GM19455 (cell line): ENCODE measurements at regions not wholly inside any gene's neighbourhood (a gene's known extent, or its start where the extent isn't known, plus 50 kb on each side); places are given as distances from the start of the nearest gene placed in this dataset.

Experiments
- ATAC-seq: cut with Tn5 transposase; IDR thresholded peaks from one replicate; pipeline ENCODE4 v1.9.1; 2021; ENCODE audit not compliant: unreplicated experiment

DNA sequence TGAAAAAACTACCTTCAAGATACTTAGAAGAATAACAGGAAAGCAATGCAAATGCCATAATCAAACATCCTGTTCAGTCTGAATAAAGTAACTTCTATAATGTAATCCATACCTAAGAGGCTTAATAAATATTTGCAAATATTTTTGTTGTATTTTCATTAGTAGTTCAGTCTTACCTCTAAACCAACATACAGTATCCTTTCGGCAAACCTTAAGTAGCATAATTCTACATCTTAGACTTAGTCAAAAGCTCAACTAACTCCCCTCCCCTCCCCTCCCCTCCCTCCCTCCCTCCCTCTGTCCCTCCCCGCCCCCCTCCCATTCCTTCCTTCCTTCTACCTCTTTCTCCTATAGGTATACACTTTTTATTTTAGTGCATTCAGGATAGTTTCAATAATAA is 1373.2 kb downstream of the SUCLG1 start:
- ATAC-seq, result no peak

DNA sequence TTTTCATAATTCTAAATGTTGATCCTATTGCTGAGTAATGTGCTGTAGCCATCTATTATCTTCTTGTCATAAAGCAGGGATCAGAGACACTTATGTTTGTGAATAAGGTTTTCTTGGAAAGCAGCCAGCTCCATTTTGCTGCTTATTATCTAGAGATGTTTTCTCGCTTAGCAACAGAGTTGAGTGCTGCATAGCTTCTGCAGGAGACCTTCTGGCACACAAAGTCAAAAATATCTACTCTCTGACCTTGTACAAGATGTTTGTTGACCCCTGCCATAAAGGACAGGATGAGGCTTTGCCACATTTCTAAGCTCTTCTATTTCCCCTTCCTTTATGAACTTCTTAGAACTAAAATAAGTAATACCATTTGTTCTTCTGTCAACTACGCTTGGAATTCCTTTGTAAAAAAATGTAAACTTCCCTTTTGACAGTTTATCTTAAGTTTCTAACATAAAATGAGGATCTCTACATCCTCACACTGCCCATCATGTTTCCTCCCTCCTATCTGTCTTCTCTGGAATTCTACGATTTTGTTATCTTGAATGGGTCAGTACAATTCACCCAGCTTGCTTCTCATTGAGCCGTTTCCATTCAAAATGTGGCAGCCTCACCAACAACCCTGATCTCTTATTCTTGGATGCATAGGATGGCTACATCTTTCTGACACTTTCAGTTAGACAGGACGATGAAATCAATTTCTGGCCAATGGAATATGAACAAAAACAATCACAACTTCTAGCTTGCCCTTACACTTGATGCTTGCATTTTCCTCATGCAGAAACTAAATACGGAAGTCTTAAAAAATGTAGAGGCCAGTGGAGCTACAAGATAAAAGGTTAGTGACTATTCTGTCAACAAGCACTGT is 1377.0 kb downstream of the SUCLG1 start:
- ATAC-seq, result no peak

DNA sequence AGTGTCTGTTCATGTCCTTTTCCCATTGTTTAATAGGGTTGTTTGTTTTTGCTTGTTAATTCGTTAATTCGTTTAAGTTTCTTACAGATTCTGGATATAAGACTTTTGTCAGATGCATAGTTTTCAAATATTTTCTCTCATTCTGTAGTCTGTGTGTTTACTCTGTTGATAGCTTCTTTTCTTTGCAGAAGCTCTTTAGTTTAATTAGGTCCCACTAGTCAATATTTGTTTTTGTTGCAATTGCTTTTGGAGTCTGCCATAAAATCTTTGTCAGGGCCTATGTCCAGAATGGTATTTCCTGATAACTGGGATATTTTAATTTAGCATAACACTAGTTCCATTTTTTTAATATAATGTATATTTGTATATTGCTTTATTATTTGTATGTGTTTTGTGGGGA is 1380.1 kb downstream of the SUCLG1 start:
- no peak for ATAC-seq

DNA sequence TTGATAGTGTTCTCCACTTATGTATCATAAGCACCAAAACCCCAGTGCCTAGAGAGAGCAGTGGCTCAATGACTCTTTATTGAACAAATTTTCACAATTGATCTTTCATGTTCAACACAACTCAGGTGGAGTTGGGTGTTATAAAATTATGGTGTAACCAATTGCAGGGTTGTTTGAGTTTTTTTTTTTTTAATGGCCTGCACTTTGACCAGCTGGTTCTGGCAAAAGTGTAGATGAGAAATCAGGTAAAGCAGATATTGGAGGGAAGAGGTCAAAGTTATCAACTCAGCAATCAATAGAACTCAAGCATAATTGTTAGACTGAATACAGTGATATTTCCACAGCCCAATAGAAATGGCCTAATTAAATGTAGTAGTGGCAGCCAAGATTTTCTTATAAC is 1386.3 kb downstream of the SUCLG1 start:
- ATAC-seq, result no peak

DNA sequence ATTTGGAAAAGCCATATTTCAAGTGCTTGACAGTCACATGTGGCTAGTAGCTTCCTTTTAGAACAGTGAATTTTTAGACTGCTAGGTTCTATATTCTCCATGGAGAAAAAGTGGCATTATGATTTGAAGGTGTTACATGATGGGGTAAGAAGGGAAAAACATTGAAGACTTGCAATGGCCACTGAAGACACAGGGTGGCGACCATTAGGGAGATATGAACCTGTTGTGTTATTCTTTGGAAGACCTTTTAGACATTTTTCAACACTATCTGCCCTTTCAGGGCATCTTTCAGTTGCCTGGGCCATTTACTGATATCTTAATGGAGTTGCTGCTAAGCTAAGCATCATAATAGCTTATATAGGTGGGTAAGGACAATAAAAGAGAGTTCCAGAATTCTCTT is 1387.2 kb downstream of the SUCLG1 start:
- ATAC-seq, result no peak

DNA sequence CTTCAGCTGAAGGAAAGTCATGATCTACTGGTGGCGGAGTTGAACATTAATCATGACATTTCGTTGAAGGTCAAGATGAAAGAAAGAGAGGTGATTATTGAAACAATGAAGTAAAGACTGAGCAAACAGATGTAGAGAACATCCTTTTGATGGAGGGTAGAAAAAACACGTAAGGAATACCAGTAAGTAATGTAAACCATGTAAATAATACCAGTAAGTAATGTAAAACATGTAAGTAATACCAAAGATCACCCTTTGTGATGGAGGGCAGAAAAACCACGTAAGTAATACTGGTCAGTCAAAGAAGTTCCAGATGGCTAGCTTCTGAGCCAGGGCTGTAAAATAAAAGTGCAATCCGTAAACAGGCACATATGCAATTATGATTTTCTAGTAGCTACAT is 1387.7 kb downstream of the SUCLG1 start:
- no peak for ATAC-seq

DNA sequence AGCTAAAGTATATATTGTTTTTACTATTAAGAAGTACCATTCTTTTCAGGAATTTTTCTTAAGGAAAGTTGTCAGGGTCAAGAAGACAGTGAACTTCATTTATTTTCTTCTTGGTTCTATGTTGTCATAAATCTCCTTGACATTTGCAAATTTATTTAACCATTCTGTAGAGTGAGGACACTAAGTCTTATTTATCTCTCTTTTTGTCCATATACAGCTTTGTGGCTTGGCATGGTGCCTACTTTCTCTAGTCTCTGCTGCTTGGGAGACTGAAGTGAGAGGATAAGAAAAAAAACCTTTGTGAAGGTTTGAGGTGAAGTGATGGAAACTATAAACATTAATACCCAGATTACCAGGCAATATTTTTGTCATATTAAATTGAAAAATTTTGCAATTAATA is 1389.4 kb downstream of the SUCLG1 start:
- no peak for ATAC-seq

DNA sequence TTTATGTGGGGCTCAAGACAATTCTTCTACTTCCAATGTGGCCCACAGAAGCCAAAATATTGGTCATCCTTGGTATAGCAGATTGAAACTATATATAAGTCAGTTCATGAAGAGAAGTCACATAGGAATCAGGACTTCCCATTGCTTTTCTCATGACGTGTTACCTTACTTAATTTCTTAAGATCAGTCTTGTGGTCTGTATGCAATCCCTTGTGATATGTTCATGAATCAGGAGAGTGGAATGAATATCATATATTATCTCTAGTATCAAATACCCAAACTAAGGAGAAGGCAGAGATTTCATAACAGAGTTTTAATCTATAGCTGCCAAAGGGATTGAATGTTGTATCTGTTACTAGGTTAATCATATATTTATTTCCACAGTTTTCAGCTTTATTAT is 1390.4 kb downstream of the SUCLG1 start:
- no peak for ATAC-seq

DNA sequence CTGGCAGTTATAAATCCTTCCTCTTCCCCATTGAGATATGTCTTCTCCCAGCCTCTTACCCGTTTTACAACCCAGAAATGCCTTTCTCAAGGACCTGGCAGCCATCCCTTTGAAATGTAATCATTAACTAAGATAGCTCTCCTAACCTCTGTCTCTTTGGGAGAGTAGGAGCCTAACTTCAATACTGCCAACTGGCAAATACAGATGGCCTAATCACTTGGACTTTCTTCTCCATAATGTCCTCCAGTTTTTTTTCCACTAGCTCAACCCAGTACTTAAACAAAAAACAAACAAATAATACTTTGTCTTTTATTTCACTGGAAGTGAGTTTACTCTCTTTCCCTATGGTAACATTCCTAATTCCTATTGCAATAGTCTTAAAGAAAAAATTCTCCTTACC is 1391.1 kb downstream of the SUCLG1 start:
- ATAC-seq, result no peak

DNA sequence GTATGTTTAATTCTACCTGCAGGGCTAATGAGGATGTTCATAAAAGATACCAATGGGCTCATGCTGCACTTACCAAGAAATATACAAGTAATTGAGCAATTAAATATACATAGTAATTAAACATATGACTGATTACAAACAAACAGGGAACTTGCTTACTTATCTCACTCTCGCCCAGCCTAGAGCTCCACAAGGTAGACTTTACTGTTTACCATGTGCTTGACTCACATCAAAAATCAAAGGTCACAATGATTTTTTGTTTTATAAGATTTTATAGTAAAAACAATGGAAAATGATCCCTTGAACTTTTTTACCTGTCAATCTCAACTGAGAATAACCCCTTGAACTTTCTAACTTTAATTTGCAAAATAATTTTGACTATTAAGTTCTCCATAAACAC is 1395.1 kb downstream of the SUCLG1 start:
- no peak for ATAC-seq

DNA sequence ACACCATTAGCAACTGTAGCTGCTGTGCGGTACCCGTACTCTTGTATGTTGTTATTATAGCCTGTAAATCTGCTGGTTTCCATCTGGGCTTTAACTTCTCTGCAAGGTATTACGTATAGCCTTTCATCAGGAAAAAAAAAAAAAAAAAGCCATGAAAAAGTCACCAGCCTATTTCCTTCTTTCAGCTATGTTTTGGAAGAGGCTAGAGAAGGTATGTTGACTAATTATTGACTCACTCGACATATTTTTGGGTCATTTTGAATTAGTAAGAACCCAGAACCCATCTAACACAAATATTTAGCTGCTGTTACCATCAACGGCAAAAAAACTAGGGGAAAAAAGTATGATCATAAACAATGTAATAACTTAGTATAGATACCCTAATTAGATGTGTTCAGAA is 1395.6 kb downstream of the SUCLG1 start:
- no peak for ATAC-seq

DNA sequence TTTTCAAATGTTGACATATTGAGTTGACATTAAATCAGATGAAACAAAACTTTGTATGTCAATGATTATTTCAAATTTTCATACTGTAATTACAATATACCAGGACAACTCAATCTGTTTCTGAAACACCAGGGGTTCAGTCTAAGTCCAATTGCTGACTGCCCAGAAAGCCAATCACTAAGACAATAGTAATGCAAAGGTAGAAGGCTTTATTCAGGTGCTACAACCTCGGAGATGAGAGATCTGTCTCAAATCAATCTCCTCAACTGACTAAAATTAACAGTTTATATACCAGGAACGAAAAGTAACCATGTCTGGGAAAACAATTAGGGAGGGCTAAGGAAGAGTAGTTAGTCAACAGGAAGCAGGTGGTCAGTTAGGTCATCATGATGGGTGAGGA is 1400.4 kb downstream of the SUCLG1 start:
- no peak for ATAC-seq

DNA sequence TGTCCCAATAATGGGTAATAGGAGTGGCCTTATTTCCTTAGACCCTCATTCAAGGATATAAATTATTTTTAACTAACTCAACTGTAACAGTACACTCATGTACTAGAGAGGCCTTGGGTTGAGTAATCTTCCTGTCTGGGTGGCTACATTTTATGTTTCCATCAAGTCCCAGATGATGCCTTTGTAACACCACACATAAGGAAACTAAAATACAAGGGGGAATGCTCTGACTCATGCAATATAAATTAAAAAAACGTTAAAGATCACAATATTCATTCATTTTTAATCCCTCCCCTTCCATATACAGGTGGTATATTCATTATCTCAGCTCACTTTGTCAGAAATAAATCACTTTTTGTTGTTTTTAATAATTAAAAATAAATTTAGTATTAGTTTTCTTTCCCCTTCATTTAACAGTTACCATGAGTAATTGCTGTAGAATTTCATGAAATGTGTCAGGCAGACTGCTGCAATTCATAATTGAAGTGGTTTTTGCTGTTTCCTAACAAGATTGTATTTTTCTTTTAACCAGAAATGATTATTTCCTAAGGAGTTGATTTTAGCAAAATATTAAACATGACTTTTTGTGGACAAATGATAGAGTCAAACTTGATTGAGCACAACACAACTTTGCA is 1403.6 kb downstream of the SUCLG1 start:
- no peak for ATAC-seq

DNA sequence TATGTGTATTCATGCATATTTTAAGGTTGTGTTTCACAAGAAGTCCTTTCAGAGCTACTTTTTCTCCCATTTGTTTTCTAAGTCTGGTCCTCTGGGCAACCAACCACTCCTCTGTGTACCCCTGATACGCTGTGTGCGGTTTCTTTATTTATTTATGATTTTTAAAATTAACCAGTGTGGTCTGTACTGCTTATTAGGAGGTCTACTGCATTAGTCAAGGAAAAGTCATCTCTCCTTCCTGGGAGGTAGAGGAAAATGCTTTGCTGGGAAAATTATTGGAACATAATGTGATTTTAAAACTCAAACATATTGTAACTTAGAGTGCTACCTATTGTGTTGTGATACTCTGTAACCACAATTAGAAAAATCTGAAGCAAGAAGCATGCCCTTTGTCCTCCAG is 1404.3 kb downstream of the SUCLG1 start:
- no peak for ATAC-seq

DNA sequence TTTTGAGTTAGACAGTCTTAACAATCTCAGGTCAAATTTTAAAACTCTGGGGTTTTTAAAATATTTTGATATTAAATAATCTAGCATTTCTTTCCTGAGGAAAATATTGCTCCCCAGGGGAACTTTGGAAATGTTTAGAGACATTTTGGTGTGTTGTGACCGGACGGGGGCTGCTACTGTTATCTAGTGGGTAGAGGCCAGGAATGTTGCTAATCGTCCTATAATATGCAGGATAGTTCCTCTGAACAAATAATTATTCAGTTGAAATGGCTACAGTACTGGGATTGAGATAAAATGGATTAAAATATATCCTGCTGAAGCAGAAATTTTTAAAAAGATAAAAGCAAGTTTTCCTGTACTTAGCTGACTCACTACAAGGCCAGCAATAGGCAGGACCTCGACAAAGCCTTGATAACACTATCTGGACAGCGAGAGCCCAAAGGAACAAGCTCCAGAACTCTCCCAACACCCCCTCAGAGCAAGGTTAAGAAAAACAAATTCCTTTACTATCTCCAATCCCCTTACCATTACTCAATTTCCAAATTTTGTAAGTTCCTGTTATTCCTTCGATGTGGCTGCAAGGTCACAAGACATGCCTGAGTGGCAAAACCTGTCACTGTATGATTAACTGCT is 1407.4 kb downstream of the SUCLG1 start:
- no peak for ATAC-seq

DNA sequence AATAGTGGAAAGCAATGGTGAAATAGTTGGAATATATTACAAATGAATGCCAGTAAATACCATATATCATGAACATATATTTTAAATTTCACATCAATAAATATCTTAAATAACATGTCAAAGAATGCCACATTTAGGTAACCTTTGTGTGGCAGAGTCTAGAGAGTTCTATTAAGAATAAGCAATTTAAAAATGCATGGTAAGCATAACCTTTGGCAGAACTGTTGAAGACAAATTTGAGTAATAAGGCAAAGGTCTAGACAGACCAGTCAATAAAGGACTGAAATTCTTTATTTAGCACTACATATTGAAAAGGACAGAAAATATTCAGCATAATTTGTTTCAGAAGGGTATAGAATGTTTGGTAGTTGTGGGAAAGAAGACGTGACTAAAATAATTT is 1417.0 kb downstream of the SUCLG1 start:
- ATAC-seq, result no peak

DNA sequence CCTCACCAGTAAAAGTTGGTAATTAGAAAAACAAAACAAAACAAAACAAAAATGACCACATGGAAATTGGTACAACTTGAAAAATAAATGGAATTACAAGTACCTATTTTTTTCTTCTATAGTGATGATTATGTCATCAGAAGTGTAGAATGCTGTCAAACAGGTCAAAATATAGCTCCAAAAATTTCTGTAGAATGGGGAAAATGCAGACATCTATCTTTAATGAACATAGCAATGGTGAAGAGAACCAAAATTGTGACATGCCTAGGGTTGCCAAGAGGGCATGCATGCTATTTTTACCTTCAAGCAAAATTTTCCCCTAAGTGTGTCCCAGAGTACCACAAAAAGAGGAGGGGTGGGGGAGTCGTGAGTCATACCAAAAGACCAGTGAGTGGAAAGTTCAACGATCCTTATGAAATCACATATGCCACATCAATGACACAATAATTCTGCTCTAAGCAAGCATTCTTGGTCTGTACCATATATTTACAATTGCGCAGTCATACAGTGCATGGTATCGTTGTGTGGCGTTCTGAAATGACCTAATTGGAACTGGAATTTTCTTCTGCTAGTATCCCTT is 1436.4 kb downstream of the SUCLG1 start:
- no peak for ATAC-seq

DNA sequence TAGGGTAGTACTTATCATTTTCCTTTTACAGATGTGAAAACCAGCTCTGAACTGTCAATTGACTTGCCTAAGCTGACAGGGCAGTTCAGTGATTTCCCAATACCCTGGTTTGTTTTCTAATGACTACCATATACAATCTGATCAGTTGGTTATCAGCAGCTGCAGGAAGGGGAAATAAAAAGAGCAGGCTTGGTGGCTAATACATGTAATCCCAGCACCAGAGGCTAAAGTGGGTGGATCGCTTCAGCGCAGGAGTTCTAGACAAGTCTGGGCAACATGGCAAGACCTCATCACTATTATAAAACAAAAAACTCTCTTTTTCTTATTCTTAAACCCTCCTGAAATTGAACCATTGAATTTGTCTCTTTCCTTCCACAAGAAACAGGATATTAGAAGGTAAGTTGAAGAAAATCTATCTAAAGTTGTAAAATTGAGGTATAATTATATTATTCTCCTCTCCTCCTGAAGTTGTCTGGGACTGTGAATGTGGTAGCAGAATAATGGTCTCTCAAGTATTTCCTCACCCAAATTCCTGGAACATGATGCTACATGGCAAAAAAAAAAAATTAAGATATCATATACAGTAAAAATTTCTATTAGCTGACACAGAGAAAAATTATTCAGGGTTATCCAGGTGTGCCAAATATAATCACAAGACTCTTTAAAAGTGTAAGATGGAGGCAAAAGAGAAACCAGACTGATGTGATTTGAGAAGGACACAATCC is 1441.6 kb downstream of the SUCLG1 start:
- no peak for ATAC-seq

DNA sequence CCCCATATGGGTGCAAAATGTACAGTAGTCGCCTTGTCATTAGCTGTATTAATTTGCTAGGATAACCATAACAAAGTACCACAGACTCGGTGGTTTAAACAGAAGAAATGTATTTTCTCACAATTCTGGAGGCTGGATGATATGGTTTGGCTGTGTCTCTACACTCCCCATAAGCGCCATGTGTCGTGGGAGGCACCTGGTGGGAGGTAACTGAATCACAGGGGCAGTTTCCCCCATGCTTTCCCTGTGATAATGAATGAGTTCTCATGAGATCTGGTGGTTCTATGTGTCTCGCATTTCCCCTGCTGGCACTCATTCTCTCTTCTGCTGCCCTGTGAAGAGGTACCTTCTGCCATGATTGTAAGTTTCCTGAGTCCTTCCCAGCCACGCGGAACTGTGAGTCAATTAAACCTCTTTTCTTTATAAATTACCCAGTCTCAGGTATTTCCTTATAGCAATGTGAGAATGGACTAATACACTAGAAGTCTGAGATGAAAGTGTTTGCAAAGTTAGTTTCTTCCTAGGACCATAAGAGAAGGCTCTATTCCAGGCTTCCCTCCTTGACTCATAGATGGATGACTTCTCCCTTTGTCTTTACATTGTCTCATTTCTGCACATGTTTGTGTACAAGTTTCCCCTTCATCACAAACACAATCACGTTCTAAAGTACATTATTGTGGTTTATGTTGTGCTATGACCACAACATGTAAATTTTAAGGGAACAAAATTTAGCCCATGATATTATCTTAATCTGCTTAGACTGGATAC is 1442.6 kb downstream of the SUCLG1 start:
- no peak for ATAC-seq

DNA sequence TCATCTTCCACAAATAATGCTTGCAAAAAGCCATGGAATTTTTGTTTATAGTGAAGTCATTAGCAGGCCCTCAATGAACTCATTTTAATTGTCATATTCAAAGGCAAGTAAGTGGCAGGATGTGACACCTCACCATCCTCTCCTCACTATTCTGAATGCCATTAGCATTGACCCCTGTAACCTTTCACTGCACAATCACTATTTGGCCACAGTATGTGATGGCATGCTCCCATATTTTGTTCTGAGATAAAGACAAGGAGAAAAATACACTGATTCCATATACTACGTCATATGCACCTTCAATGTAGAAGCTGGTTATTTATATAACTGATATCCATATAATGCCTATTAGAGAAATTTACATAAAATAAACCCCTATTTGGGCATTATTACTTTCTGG is 1443.2 kb downstream of the SUCLG1 start:
- no peak for ATAC-seq
